Adrenal gland (tissue), 5 donors: ENCODE measurements at regions not wholly inside any gene's neighbourhood (a gene's known extent, or its start where the extent isn't known, plus 50 kb on each side); places are given as distances from the start of the nearest gene placed in this dataset.

Source experiments
- CTCF ChIP-seq, 6 experiments: fragments of 450-650 bp in 4 of 6; fragments of 200-600 bp in 2 of 6; sonication (generic) in 1 of 6; IDR thresholded peaks; 1 replicate in 5 of 6; 2 replicates in 1 of 6; pipeline versions ENCODE4 v1.5.1 to v1.8.0; 2016 to 2021; ENCODE audit warnings: antibody characterized with exemption in 6 of 6, mild to moderate bottlenecking in 2 of 6, moderate library complexity in 1 of 6
- POLR2A ChIP-seq, 2 donors: fragments of 450-650 bp; IDR thresholded peaks; one replicate each; pipeline ENCODE4 v1.6.1; 2017; ENCODE audit warnings: antibody characterized with exemption in 2 of 2, mild to moderate bottlenecking in 2 of 2, moderate library complexity in 1 of 2
- donor health status: DM: no; HTN: no; CAD: no.

- no peak for TF ChIP-seq CTCF (IDR thresholded peaks at IDR 0.05)
- no peak for TF ChIP-seq POLR2A (IDR thresholded peaks at IDR 0.05)
These were observed 422.5 kb upstream of the OPRM1 start for GRCh38 chr6:153616506-153616905.
